ENCODE measurements at regions not wholly inside any gene's neighbourhood (a gene's known extent, or its start where the extent isn't known, plus 50 kb on each side); places are given as distances from the start of the nearest gene placed in this dataset.
"Not testable (repeated sequence)": the region's sequence is repeated elsewhere in the genome, so short reads cannot be mapped to it uniquely, and the experiment has no call there.

DNA sequence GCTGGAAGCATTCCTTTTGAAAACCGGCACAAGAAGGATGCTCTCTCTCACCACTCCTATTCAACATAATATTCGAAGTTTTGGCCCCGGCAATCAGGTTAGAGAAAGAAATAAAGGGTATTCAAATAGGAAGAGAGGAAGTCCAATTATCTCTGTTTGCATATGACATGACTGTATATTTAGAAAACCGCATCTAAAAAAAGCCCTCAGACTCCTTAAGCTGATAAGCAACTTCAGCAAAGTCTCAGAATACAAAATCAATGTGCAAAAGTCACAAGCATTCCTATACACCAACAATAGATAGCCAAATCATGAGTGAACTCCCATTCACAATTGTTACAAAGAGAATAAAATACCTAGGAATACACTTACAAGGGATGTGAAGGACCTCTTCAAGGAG is 93.1 kb upstream of the ADAMTS9 start:
- TF ChIP-seq, protein P1, sequence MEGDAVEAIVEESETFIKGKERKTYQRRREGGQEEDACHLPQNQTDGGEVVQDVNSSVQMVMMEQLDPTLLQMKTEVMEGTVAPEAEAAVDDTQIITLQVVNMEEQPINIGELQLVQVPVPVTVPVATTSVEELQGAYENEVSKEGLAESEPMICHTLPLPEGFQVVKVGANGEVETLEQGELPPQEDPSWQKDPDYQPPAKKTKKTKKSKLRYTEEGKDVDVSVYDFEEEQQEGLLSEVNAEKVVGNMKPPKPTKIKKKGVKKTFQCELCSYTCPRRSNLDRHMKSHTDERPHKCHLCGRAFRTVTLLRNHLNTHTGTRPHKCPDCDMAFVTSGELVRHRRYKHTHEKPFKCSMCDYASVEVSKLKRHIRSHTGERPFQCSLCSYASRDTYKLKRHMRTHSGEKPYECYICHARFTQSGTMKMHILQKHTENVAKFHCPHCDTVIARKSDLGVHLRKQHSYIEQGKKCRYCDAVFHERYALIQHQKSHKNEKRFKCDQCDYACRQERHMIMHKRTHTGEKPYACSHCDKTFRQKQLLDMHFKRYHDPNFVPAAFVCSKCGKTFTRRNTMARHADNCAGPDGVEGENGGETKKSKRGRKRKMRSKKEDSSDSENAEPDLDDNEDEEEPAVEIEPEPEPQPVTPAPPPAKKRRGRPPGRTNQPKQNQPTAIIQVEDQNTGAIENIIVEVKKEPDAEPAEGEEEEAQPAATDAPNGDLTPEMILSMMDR (IDR thresholded peaks at IDR 0.05), result not testable (repeated sequence)
- TF ChIP-seq POLR2AphosphoS5 (IDR thresholded peaks at IDR 0.05); EP300 (IDR thresholded peaks at IDR 0.05); POLR2A (IDR thresholded peaks at IDR 0.05; ENCODE audit: low read depth): not testable (repeated sequence)
